HG03439 (cell line): ENCODE measurements at regions not wholly inside any gene's neighbourhood (a gene's known extent, or its start where the extent isn't known, plus 50 kb on each side); places are given as distances from the start of the nearest gene placed in this dataset.
"Not testable (repeated sequence)": the region's sequence is repeated elsewhere in the genome, so short reads cannot be mapped to it uniquely, and the experiment has no call there.

Source experiments
- ATAC-seq: cut with Tn5 transposase; IDR thresholded peaks from one replicate; pipeline ENCODE4 v1.9.1; 2021; ENCODE audit warnings: mild to moderate bottlenecking, moderate library complexity; ENCODE audit not compliant: unreplicated experiment

DNA sequence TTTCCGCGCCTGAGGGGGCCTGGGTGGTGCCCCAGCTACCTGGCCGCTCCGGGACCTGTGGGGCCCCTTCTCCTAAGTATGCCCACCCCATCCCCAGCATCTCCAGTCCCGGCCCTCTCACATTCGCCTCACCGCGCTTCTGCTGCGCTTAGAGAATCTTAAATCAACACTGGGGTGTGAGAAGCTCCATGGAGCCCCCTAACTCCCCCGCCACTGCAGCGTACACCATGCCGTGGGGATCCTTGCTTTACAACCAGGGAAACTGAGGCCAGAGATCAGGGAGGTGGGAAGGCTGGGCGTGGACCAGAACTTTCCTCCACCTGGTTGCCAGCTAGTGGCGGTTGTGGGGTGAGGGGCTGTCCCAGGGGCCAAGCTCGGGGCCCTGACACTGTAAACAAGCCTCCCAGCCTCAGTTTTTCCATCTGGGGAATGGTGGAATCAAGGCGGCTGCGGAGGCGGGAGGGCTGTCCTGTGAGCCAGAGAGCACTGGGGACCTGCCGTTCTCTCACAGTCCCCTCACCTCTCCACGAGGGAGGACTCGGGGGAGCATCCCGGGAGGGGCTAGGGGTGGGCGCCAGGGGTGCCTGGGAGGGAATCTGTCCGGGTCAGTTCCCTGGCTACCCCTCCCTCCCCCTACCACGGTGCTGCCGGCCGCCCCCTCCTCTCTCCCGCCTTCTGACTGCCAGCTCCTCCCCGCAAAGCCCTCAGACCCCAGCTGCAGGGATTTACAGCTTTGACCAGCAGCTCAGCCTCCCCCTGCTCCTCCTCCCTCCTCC lies 161.2 kb downstream of the C9orf50 start:
- ATAC-seq, result no peak

DNA sequence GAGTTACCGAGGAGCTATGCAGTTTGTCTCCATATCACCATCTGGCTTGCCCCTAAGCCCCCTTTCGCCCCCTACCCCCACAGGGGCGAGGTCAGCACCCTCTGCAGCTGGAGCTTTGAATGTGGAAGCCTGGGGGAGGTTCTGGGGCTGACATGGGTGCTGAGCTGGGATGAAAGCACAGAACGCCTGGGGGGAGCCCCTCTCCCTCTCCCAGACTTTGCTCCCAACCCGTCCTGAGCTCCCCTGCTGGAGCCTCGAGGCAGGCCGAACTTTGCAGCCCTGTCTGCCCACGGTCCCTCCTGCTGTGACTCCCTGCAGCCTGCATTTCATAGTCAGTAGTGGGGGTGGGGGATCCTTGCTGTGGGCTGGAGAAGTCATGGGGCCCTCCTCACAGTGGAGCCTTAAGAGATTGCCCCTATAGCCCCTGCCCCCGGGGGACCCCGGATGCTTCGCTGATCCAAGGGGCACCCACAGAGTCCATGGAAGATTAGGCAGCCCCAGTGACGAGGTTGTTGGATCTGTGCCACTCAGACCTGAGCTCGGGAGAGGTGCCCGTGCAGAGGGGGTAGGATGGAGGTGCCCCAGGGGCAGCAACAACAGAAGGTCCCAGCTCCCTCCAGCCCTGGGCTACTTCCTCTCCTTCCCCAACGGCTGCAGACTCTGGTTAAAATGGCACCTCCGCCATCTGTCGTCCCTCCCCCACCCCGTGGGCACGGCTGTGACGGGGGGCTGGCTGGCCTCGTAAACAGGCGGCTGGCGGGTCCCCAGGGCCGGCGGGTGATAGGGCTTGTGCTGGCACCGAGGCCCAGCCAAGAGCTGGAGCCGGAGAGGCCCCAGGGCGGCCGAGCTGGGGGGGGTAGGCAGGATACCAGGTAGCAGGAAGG lies 162.0 kb downstream of the C9orf50 start:
- ATAC-seq, result no peak

DNA sequence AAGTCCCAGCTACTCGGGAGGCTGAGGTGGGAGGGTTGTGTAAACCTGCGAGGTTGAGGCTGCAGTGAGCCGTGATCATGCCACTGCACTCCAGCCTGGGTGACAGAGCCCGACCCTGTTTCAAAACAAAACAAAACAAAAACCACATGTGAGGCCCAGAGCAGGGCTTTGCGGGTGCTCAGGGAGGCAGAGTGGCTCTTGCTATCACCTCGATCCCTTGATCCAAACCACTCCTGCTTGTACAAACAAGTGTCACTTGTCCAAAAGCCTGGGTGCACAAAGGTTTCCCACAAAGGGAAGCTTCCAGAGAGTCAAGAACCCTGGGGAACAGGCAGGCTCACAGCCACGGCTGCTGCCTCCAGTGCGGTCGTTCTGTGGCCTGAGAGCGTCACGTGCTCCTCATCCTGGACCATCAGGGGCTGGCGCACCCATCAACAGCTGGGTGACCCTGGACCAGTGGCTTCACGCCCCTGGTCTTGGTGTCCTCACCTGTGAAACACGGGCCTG lies 162.7 kb downstream of the C9orf50 start:
- peak; percentile 49 for ATAC-seq

DNA sequence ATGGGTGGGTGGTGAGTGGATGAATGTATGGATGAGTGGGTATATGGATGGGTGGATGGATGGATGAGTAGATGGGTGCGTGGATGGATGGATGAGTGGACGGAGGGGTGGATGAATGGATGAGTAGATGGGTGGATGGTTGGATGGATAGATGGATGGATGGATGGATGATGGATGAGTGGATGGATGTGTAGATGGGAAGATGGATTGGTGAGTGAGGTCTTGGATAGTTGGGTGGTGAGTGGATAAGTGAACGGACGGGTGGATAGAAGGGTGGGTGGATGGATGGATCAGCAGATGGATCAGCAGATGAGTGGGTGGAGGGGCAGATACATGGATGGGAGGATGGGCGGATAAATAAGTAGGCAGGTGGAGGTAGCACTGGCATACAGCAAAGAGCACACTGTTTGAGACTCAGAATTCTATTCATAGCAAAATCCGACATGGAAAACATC lies 163.5 kb downstream of the C9orf50 start:
- ATAC-seq, result no peak

DNA sequence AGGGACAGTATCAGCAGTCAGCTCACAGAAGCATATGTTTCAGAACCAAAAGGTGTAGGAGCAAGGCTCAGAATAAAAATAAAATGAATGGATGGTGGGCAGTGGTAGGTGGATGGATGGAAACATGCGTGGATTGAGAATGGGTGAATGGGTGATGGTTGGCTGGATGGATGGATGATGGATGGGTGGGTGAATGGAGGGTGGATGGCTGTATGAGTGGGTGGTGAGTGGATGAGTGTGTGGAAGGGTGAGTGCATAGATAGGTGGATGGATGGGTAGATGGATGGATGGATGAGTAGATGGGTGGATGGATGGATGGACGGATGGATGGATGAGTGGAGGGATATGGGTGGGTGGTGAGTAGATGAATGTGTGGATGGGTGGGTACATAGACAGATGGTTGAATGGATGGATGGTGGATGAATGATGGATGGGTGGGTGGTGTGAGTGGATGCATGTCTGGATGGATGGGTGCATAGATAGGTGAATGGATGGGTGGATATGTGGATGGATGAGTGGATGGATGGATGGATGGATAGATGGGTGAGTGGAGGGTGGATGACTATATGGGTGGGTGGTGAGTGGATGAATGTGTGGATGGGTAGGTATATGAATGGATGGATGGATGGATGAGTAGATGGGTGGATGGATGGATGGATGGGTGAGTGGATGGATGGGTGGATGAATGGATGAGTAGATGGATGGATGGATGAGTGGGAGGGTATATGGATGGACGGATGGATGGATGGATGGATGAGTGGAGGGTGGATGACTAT lies 164.2 kb downstream of the C9orf50 start:
- ATAC-seq, result no peak

DNA sequence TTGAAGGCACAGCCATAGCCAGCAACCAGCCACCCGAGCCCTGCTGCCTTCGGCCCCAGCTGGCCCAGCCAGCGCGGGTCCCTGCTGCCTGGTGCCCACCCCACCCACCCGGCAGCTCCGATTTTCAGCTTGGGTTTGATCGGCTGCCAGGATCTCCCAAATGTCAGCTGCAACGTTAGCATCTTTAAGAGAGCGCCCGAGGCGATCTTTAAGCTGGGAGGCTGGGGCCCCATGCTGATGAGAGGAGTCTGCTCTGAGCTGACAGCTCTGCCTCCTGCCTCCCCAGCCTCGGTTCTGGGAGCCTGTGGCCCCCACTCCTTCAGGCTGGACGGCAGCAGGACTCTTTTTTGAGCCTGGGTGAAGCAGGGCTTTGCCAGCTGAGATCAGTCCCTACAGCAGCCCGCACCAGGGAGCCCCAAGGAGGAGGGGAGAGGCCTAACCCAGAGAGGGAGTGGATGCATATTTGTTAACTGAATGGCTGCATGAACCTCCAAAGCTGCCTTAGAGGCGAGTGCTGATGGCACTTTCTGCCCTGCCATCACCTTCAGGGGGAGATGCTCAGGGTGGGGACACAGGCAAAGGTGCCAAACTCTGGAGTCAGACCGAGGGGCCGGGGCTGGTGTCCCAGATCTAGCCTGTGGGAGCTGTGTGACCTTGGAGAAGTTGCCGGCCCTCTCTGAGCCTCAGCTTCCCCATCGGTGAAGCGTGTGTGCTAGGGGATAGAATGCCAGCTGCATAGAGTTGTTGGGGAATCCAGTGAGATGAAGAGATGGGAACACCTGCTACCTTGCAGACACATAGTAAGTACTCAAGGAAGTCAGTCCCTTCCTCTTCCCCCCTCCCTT lies 165.5 kb downstream of the C9orf50 start:
- ATAC-seq, result no peak

DNA sequence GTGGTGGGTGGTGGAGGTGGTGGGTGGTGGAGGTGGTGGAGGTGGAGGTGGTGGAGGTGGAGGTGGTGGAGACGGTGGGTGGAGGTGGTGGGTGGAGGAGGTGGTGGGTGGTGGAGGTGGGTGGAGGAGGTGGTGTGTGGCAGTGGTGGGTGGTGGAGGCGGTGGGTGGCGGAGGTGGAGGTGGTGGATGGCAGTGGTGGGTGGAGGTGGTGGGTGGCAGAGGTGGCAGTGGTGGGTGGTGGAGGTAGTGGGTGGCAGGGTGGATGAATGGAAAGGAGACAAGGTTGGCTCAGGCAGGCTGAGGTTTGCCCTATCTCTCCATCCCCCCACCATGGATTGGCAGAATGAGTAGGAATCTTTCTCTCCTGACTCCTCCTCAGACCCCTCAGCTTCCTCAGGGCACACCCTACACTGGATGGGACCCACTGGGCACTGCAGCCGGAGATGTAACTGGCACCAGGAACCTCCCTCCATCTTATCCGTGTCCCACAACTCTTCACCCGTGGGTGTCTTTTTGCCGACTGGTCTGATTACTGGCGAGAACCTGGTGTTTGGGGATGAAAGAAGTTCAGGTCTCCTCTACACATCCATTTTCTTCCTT lies 166.3 kb downstream of the C9orf50 start:
- no peak for ATAC-seq

DNA sequence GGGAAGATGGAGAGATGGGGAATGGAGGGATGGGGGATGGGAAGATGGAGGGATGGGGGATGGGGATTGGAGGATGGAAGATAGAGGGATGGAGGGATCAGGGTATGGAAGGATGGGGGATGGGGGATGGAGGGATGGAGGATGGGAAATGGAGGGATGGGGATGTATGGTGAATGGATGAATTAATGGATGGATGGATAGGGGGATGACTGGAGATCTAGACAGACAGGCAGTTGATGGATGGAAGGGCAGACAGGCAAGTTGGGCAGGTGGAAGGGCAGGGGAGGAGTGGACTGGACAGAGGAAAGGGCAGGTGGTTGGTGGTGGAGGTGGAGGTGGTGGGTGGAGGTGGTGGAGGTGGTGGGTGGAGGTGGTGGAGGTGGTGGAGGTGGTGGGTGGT lies 167.2 kb downstream of the C9orf50 start:
- no peak for ATAC-seq

DNA sequence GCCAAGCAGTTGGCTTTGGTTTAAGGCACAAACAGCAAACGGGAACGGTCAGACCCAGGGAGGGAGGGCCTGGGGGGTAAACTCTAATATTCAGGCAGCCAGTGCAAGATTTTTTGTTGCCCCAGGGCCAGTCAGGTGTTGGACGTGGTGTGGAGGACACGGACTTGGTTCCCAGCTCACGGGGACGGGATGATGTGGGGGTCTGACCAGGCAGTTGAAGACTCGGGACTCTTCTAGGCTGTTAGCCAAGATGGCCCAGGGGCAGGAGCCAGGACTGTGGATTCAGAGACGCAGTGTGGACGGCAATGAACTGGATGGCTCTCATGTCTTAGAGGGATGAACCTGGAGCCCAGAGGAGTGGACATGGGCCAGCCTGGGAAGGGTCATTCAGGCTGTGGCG lies 169.2 kb downstream of the C9orf50 start:
- ATAC-seq, result no peak

DNA sequence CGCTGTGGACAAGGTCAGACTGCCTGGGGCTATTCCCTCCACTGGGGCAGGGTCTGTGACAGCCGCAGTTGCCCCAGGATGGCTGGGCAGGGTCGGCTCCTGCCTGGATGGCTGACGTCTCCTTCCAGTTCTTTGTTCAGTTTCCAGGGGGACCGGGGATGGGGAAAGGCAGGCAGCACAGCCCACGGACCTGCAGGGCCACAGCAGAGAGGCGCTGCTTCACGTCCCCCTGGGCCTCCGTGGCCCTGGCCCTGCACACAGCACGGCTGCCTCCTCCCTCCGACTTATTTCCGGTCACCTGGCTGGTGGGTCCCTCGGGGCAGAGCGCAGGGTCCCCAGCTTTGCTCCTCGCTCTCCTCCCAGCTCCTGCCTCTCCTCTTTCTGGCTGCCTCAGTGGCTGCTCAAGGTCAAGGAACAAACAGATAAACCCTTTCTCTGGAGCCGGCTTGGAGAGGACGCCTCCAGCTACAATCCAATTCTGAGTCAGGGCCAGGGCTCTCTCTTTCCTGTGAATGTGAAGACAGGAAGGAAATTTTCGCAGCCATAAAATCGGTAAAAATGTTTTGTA lies 169.7 kb downstream of the C9orf50 start:
- ATAC-seq, result no peak

DNA sequence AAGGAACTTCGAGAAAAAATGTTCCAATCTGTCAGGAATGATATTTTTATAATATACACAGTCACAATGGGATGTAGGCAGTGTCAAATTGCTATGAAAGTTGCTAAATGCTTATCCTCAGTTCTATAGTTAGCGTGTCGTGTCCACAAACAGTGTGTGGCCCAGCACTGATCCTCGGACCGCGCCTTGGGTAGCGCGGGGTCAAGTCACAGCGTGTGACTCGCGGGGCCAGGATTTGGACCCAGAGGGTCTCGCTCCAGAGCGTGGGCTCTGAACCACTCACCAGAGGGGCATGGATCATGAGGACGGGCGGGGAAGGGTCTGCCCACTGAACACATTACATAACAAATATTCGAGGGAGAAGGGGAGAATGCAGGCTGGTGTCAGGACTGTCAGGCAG lies 171.8 kb downstream of the C9orf50 start:
- no peak for ATAC-seq

DNA sequence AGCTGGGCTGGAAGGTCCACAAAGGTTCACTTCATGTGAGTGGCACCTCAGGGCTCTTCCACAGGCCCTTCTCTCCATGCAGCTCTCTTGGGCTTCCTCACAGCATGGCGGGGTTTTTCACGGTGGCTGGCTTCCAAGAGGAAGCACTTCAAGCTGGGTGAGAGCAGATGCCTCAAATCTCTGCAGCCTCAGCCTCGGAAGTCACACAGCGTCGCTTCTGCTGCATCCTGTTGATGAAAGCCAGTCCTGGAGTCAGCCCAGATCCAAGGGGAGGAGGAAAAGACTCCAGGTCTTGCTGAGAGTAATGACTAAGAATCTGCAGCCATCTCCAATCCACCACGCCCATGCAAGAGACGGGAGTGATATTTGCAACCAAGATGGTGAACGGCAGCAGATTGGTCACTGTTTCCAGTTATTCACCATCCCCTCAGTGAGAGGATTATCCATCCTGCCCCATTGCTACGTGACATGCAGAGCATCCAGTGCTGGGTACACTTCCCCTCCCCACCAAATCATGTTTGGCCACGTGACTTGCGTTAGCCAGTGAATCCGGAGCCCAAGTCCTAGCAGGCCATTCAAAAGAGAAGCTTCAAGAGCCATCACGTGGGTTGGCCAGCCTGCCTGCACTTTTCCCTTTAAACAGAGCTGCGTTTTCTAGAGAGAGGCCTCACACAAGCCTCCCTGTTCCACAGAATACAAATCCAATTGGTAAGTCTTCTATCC lies 173.9 kb downstream of the C9orf50 start:
- no peak for ATAC-seq

DNA sequence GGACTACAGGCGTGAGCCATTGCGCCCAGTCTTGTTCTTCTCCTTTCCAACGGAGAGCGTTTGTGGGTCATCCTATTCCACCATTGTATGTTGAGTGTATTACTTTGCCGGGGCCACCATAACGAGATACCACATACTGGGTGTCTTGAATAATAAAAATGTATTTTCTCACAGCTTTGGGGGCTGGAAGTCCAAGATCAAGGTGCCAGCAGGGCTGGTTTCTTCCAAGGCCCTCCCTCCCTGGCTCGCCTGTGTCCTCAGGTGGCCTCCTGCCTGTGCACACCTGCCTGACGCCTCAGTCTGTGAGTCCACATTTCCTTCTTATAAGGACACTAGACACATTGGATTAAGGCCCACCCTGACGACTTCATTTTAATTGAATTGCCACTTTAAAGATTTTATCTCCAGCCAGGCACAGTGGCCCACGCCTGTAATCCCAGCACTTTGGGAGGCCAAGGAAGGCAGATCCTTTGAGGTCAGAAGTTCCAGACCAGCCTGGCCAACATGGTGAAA lies 175.1 kb downstream of the C9orf50 start:
- no peak for ATAC-seq

DNA sequence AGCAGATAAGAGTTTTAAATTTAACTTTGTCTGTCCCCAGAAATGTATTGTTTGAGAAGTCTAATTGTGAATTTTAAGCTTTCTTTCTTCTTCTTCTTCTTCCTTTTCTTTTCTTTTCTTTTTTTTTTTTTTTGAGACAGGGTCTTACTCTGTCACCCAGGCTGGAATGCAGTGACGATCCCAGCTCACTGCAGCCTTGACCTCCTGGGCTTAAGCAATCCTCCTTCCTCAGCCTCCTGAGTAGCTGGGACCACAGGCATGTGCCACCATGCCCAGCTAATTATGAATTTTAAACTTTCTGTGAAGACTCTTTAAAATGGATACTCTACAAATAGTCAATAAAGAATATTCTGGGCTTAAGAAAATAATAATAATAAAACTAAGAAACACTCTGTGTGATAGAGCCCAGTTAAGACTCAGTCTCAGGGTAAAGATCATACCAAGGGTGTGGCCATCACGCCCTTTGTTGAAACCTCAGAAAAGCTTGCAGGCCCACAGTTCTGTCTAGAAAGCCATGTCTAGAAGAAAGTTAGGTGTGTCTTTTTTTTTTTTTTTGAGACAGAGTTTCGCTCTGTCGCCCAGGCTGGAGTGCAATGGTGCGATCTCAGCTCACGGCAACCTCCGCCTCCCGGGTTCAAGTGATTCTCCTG lies 177.3 kb downstream of the C9orf50 start:
- not testable (repeated sequence) for ATAC-seq

DNA sequence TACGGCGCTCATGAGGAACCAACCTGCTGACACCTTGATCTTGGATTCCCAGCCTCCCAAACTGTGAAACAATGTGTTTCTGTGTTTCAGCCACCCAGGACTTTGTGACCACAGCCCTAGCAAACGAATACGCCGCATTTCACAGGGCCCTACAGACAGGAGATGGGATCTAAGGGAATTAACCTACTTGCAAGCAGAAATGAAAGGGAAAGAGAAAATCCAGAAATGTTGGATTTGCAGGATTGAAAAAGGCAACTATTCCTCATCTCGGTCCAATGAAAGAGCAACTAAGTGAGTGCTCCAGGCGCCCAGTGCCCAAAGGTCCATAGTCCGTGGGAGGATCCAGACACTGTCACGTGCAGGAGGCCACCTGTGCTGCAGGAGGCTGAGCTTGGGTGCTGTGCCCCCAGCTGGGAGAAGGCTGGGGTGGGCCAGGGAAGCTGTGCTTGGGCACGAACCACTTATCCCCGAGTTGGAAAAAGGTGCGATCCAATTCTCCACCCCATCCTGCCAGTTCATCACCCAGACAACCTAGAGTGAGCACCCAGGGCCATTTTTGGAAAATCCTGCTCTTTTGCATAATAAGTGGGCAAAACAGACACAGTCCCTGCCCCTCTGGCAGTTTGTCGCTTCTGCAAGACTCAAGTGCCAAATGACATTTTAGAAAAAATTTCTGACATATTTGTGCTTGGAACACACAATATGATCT lies 177.9 kb downstream of the C9orf50 start:
- no peak for ATAC-seq

DNA sequence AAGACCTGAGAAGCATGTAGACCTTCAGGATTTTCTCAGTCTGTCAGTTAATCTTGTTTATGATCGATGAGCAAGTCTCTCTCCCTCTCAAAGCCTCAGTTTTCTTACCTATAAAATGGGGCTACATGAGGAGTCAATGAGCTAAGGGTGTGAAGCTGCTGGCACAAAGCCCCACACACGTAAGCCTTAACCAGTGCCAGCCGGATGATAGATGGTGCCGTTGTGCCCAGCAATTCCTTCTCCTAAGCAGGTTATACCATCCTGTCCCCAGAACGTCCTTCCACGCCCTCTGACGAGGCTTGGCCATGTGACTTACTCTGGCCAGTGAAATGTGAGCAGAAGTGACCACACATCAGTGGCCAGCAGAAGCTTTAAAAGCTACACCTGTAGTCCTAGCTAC lies 179.0 kb downstream of the C9orf50 start:
- ATAC-seq, result no peak

DNA sequence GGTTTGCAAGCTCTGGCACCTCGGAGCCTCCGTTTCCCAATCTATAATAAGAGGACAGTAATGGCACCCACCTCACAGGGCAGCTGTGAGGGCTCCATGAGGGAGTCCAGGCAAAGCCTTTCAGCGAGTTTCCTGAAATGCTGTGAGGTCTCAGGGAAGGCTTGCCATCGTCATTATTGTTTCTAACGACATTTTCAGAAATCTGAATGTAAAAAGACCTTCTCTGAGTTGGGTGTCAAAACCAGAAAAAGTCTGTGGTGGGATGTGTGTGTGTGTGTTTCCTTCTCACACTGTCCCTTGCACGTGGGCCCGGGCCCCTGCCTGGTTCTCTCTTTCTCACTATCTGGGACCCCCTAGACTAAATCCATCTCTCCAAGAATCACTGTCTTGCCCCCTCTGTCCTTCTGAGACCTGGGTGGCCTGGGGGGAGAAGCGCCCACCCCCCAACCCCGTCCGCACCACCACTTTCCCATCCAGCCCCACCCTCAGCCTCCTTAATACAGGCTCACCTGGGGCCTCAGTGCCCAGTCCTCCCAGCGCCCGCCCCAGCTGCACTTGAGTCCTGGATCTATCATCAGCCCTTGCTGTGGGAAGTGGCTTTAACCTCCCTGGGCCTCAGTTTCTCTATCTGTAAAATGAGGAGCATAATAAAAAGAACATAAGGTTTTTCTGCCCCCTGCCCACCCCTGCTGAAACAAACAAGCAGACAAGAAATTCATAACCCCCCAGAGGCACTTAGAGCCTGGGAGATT lies 180.3 kb downstream of the C9orf50 start:
- no peak for ATAC-seq
